ENCODE measurements at regions not wholly inside any gene's neighbourhood (a gene's known extent, or its start where the extent isn't known, plus 50 kb on each side); places are given as distances from the start of the nearest gene placed in this dataset.

- H3K56ac ChIP-seq (replicated peaks; ENCODE audit: insufficient read length, low read depth, low read length) = no peak overlapping the region
- no peaks in the 10 kb centered on the region for H3K79me2 ChIP-seq (ENCODE audit: control insufficient read depth in 1 of 2, insufficient read depth in 2 of 2, low read length in 2 of 2)
- H2BK12ac ChIP-seq (ENCODE audit: low read depth, low read length) = no peak overlapping the region
- H3K27ac ChIP-seq (ENCODE audit: low read depth, low read length) = no peak overlapping the region
- POLR2A ChIA-PET (ENCODE audit: partially characterized antibody) = interaction anchor here (0.6 kb wide), 1 partner anchor 13 kb away, joined by 3 read pairs; no protein-coding TSS in a partner anchor
- H2BK5ac ChIP-seq (ENCODE audit: low read depth, low read length) = no peak overlapping the region
- H3K4ac ChIP-seq (replicated peaks; ENCODE audit: insufficient read length, low read depth, low read length) = no peak overlapping the region
- H2BK15ac ChIP-seq (ENCODE audit: low read length) = no peak overlapping the region
- DNase-seq (ENCODE audit: low read depth in 1 of 2, low spot score in 2 of 2) (no peak), FAIRE-seq (no peak)
- no peak overlapping the region for H3K4me3 ChIP-seq (ENCODE audit: extremely low read depth in 1 of 4, insufficient read depth in 2 of 4, low read depth in 3 of 4, low read length in 4 of 4)
- 78% methylated on average over 6 of the region's 6 CpGs; no CpG with 5 or more reads in 1 of the 2 experiments for WGBS, 2 experiments (ENCODE audit: extremely low coverage in 1 of 2, insufficient coverage in 1 of 2, insufficient read length in 1 of 2, insufficient replicate concordance in 2 of 2, low coverage in 1 of 2, low lambda C conversion rate in 2 of 2, missing lambda C conversion rate in 1 of 2)
- H3K27me3 ChIP-seq (replicated peaks in 1 of 4; ENCODE audit: control insufficient read depth in 3 of 4, extremely low read depth in 1 of 4, insufficient read depth in 3 of 4, low read length in 3 of 4) = peaks cover 0 to 2% (median 0%) of the 10 kb centered on the region in 4 experiments; a peak in 1 of 7 replicates
- TF ChIP-seq TBP (IDR thresholded peaks at IDR 0.05; ENCODE audit: low read depth, low read length) = no peak
- TF ChIP-seq CHD2 (IDR thresholded peaks at IDR 0.05; ENCODE audit: low read length) = no peak
- no peak for TF ChIP-seq SP4 (IDR thresholded peaks at IDR 0.05; ENCODE audit: low read length)
- no peak for TF ChIP-seq HDAC2 (IDR thresholded peaks at IDR 0.05; ENCODE audit: borderline replicate concordance in 1 of 2, low read depth in 2 of 2, low read length in 2 of 2)
- no peak for TF ChIP-seq FOSL1 (IDR thresholded peaks at IDR 0.05; ENCODE audit: insufficient read depth, low read depth, low read length)
- TF ChIP-seq JUN (IDR thresholded peaks at IDR 0.05; ENCODE audit: low read depth, low read length) = no peak
- no peak for TF ChIP-seq POLR2AphosphoS5 (IDR thresholded peaks at IDR 0.05; ENCODE audit: low read depth, low read length)
- no peak for TF ChIP-seq EGR1 (IDR thresholded peaks at IDR 0.05; ENCODE audit: borderline replicate concordance, low read depth, low read length)
- no peak for TF ChIP-seq RAD21 (IDR thresholded peaks at IDR 0.05 in 1 of 2, conservative IDR thresholded peaks at IDR 0.05 in 1 of 2; ENCODE audit: low read depth in 2 of 2, low read length in 2 of 2)
- no peak for TF ChIP-seq SIN3A (conservative IDR thresholded peaks at IDR 0.05 in 1 of 2, IDR thresholded peaks at IDR 0.05 in 1 of 2; ENCODE audit: low read depth in 1 of 2, low read length in 2 of 2)
- no peak for TF ChIP-seq RXRA (IDR thresholded peaks at IDR 0.05; ENCODE audit: insufficient read depth, low read depth, low read length)
- TF ChIP-seq TAF7 (optimal IDR thresholded peaks at IDR 0.05; ENCODE audit: borderline replicate concordance, low read depth, low read length) = no peak
- TF ChIP-seq KDM5A (IDR thresholded peaks at IDR 0.05; ENCODE audit: low read length) = no peak
- TF ChIP-seq GTF2F1 (IDR thresholded peaks at IDR 0.05; ENCODE audit: borderline replicate concordance, low read depth, low read length) = no peak
- peaks cover 0 to 3% (median 0%) of the 10 kb centered on the region in 4 experiments; a peak in 1 of 7 replicates for H3K4me1 ChIP-seq (replicated peaks in 1 of 4; ENCODE audit: control insufficient read depth in 3 of 4, insufficient read depth in 4 of 4, low read length in 3 of 4)
- no peak overlapping the region for H2AFZ ChIP-seq (ENCODE audit: low read length)
- no peak overlapping the region for H4K5ac ChIP-seq (ENCODE audit: insufficient read length, low read depth, low read length)
- no peak overlapping the region for H3K9ac ChIP-seq (replicated peaks in 1 of 4; ENCODE audit: extremely low read depth in 1 of 4, low read depth in 3 of 4, low read length in 3 of 4)
- H3K14ac ChIP-seq (ENCODE audit: insufficient read length) = no peak overlapping the region
- H4K91ac ChIP-seq (replicated peaks; ENCODE audit: insufficient read length, low read length) = no peak overlapping the region
- H2BK120ac ChIP-seq (replicated peaks; ENCODE audit: low read depth, low read length) = no peak overlapping the region
- H3K79me1 ChIP-seq (ENCODE audit: low read depth, low read length) = no peaks in the 10 kb centered on the region
- H2AK5ac ChIP-seq (ENCODE audit: low read depth, low read length) = peak overlapping the region; percentile 53; the same call in 1 of the 2 replicates
- peaks cover 0 to 2% of the 10 kb centered on the region in 2 experiments; a peak in 1 of 4 replicates for H3K9me3 ChIP-seq (ENCODE audit: insufficient read depth in 2 of 2, low read depth in 1 of 2, low read length in 1 of 2)
- H4K8ac ChIP-seq (ENCODE audit: extremely low read depth, insufficient read depth, low read length) = no peak overlapping the region
- no peaks in the 10 kb centered on the region for H3K23me2 ChIP-seq (ENCODE audit: low read depth, low read length)
- H3K36me3 ChIP-seq (ENCODE audit: control insufficient read depth in 2 of 4, insufficient read depth in 4 of 4, low read length in 3 of 4) = no peaks in the 10 kb centered on the region
- H4K20me1 ChIP-seq (replicated peaks in 1 of 2; ENCODE audit: control insufficient read depth in 1 of 2, insufficient read depth in 2 of 2, low read length in 2 of 2) = no peaks in the 10 kb centered on the region
- no peak overlapping the region for H3K23ac ChIP-seq (ENCODE audit: insufficient read length)
- H2BK20ac ChIP-seq (ENCODE audit: low read length) = no peak overlapping the region
- H3K18ac ChIP-seq (ENCODE audit: extremely low read depth, low read length) = no peak overlapping the region
- H3K4me2 ChIP-seq (ENCODE audit: insufficient read depth in 1 of 2, low read depth in 2 of 2, low read length in 2 of 2) = no peak overlapping the region
- CTCF ChIA-PET (ENCODE audit: partially characterized antibody) = interaction anchor here (0.8 to 2.8 kb wide), 4 partner anchors 12 to 116 kb away, joined by 3 to 10 read pairs (median 4); no protein-coding TSS in a partner anchor
These were observed 92.7 kb upstream of the NEURL1B start for GRCh38 chr5:172548311-172548731.

All from H1 (cell line).